ENCODE measurements at regions not wholly inside any gene's neighbourhood (a gene's known extent, or its start where the extent isn't known, plus 50 kb on each side); places are given as distances from the start of the nearest gene placed in this dataset. TPM values are rescaled to one million over a fixed set of nuclear protein-coding genes. Genes with fewer than 3 reads are reported as not detected.

DNA sequence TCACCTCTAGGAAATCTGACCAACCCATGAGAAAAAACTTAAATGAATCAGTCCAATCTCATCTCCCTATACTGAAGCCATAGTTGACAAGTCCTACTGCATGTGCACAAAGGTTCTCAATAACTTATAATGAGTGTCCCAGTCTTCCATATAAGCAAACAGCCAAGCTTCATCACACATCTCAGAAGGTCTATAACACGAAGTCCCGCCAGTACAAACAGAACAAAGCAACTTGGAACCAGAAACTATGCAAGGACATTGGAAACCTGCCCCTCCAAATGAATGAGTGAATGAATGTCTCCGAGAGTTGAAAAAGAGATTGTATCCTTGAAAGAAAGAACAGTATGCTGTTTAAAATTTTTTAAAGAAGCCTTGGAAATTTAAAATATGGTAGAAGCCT lies 53.6 kb upstream of the IPO9 start:
- Histone ChIP-seq H3K27ac (no peak overlapping the region), H3K9me3 (no peaks in the 10 kb centered on the region), H3K36me3 (no peaks in the 10 kb centered on the region), H3K4me3 (no peak overlapping the region), H3K4me1 (peaks cover 0 to 8% of the 10 kb centered on the region in 2 donors), H3K27me3 (no peaks in the 10 kb centered on the region)
- intact Hi-C loops (cut with DNase I; ENCODE audit: low total_unique reads): no loop called here
- TF ChIP-seq CTCF (IDR thresholded peaks at IDR 0.05) (no peak), POLR2A (IDR thresholded peaks at IDR 0.05) (no peak)
- no peak for DNase-seq

DNA sequence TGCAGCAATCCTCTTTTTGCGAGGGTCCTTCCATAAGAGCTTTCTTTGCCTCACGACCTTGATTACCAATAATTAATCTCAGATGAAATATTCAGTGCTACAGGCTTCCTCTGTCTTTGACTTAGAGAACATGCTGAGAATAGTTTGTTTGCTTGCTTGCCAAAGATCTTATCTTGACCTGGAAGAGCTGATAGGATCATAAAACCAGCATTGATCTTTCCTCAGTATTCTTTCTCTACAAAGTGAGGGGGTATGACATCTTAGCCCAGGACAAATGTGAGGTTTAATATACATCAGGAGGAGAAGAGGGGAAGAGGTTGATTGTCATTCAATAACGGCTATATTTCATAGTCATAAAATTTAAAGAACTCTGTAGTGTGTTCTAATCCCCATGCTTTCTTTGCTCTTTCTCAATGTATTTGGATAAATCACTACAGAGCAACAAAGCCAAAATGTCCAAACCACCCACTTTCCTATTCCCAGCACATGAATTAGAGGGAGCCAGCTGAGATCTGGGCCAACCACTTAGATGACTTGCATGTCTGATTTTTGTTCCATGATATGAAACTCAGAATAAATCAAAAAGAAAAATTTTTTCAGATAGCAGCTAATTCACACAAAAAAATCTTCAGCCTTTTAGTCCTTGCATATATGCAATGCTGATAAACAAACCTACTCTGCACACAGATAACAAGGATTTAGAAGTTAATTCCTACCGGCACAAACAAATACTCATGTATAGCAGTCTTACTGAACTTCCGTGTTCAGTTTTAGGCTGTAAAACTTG lies 50.5 kb upstream of the IPO9 start:
- Histone ChIP-seq H3K4me1 (peaks cover 0 to 8% of the 10 kb centered on the region in 2 donors), H3K27me3 (no peaks in the 10 kb centered on the region), H3K9me3 (no peaks in the 10 kb centered on the region), H3K27ac (peak overlapping the region; percentile 50 to 64), H3K4me3 (no peak overlapping the region), H3K36me3 (no peaks in the 10 kb centered on the region)
- intact Hi-C loops (cut with DNase I; ENCODE audit: low total_unique reads): no loop called here
- no peak for TF ChIP-seq CTCF (IDR thresholded peaks at IDR 0.05)
- TF ChIP-seq POLR2A (IDR thresholded peaks at IDR 0.05): no peak
- peak in 1 of 2 donors; percentile 59 for DNase-seq

Small RNA genes lying in the stretch of these regions (microRNA-seq; reads per million reads assigned to microRNA genes)
- not detected for gene MIR5191 (ENCODE audit: borderline microRNAs expressed, borderline replicate concordance)

Small RNA genes lying in the stretch of these regions (small RNA-seq; reads per million reads assigned to genes)
- not detected for gene MIR5191
- gene RNU6-501P: not detected
